Caco-2 (cell line): ENCODE measurements at regions not wholly inside any gene's neighbourhood (a gene's known extent, or its start where the extent isn't known, plus 50 kb on each side); places are given as distances from the start of the nearest gene placed in this dataset.

Source experiments
- BruUV-seq: library from RNA; stranded (reverse); fragments of 400-500 nt; replicated peaks from 2 replicates; lab custom pipeline; 2021; lab: Mats Ljungman, UMichigan
- CTCF ChIA-PET: fragments of 300-600 bp; sonication (Branson Sonifier 250); formaldehyde crosslinking; loops from one replicate; lab custom pipeline; 2022; ENCODE audit warnings: antibody characterized with exemption; lab: Charles Lee
- POLR2A ChIA-PET: fragments of 300-600 bp; sonication (Branson Sonifier 250); formaldehyde crosslinking; loops from one replicate; lab custom pipeline; 2022; ENCODE audit warnings: antibody characterized with exemption; lab: Charles Lee
- DNase-seq, 2 experiments: peaks; one replicate each; pipeline versions ENCODE4 v3.0.0 to v3.0.0-alpha.2; 2020 to 2022
- H3K27me3 ChIP-seq: replicated peaks from 2 replicates; pipeline ENCODE4 v1.6.0; 2011; ENCODE audit warnings: low read length; ENCODE audit not compliant: control insufficient read depth, insufficient read depth
- H3K36me3 ChIP-seq: 2 replicates; pipeline ENCODE4 v1.5.1; 2011; ENCODE audit warnings: low read length; ENCODE audit not compliant: control insufficient read depth, insufficient read depth
- H3K4me1 ChIP-seq: fragments of 250-450 bp; sonication (Bioruptor Pico); 2 replicates; pipeline ENCODE4 v1.5.1; 2020; ENCODE audit warnings: mild to moderate bottlenecking
- H3K4me3 ChIP-seq: 2 replicates; pipeline ENCODE4 v1.5.1; 2011; ENCODE audit warnings: low read depth, mild to moderate bottlenecking, control low read depth, low read length
- H3K9me3 ChIP-seq: fragments of 250-450 bp; sonication (Bioruptor Pico); 2 replicates; pipeline ENCODE4 v1.5.1; 2020; ENCODE audit warnings: mild to moderate bottlenecking, moderate library complexity
- H3K27ac Mint-ChIP-seq: one replicate; pipeline ENCODE4 v1.8.0; 2022; ENCODE audit warnings: mixed read lengths; ENCODE audit not compliant: unreplicated experiment
- H3K27me3 Mint-ChIP-seq: one replicate; pipeline ENCODE4 v1.8.0; 2022; ENCODE audit warnings: mixed read lengths; ENCODE audit not compliant: insufficient read depth, unreplicated experiment
- H3K36me3 Mint-ChIP-seq: one replicate; pipeline ENCODE4 v1.8.0; 2022; ENCODE audit warnings: mild to moderate bottlenecking, mixed read lengths; ENCODE audit not compliant: insufficient read depth, unreplicated experiment
- H3K4me1 Mint-ChIP-seq: one replicate; pipeline ENCODE4 v1.8.0; 2022; ENCODE audit warnings: low read depth, mixed read lengths; ENCODE audit not compliant: unreplicated experiment
- H3K4me3 Mint-ChIP-seq: one replicate; pipeline ENCODE4 v1.8.0; 2022; ENCODE audit warnings: mild to moderate bottlenecking, moderate library complexity, mixed read lengths; ENCODE audit not compliant: unreplicated experiment
- H3K9me3 Mint-ChIP-seq: one replicate; pipeline ENCODE4 v1.8.0; 2022; ENCODE audit warnings: mixed read lengths; ENCODE audit not compliant: unreplicated experiment
- CTCF ChIP-seq, 2 experiments: fragments of 200-600 bp in 1 of 2; IDR thresholded peaks; 1 replicate in 1 of 2; 2 replicates in 1 of 2; pipeline versions ENCODE4 v1.5.1 to v1.8.0; 2011 to 2022; ENCODE audit warnings: antibody characterized with exemption in 1 of 2, control low read depth in 1 of 2, inconsistent platforms in 1 of 2, low read depth in 1 of 2, low read length in 1 of 2, mild to moderate bottlenecking in 1 of 2, moderate library complexity in 1 of 2; ENCODE audit not compliant: insufficient read depth in 1 of 2, severe bottlenecking in 1 of 2, unreplicated experiment in 1 of 2
- intact Hi-C: fragments of 100-400 bp; cut with micrococcal nuclease; formaldehyde crosslinking; loops from one replicate; pipeline ENCODE4 v1.10.0; 2022; ENCODE audit not compliant: unreplicated experiment

GRCh38 chr2:55099878-55100820 lies 49.9 kb upstream of the RTN4 start:
- H3K4me1 ChIP-seq, result peaks cover 32% of the 10 kb centered on the region
- Mint-ChIP-seq H3K9me3 (no peaks in the 10 kb centered on the region), H3K36me3 (no peaks in the 10 kb centered on the region), H3K27ac (peak overlapping the region; percentile 61), H3K4me3 (no peak overlapping the region), H3K4me1 (no peaks in the 10 kb centered on the region), H3K27me3 (no peaks in the 10 kb centered on the region)
- BruUV-seq, result no TSS peak
- TF ChIP-seq CTCF (IDR thresholded peaks at IDR 0.05; ENCODE audit: insufficient read depth in 1 of 2, low read depth in 1 of 2, low read length in 1 of 2, severe bottlenecking in 1 of 2, unreplicated experiment in 1 of 2), result no peak
- no peaks in the 10 kb centered on the region for H3K9me3 ChIP-seq
- ChIA-PET POLR2A (interaction anchor here (0.7 kb wide), 1 partner anchor 26 kb away, joined by 6 read pairs; no protein-coding TSS in a partner anchor), CTCF (no interaction called here)
- H3K27me3 ChIP-seq, result no peaks in the 10 kb centered on the region
- no peak overlapping the region for H3K4me3 ChIP-seq
- DNase-seq, result no peak
- no peaks in the 10 kb centered on the region for H3K36me3 ChIP-seq
- intact Hi-C loops, result no loop called here
